HT1080 (cell line): ENCODE measurements at regions not wholly inside any gene's neighbourhood (a gene's known extent, or its start where the extent isn't known, plus 50 kb on each side); places are given as distances from the start of the nearest gene placed in this dataset.
"Not testable (repeated sequence)": the region's sequence is repeated elsewhere in the genome, so short reads cannot be mapped to it uniquely, and the experiment has no call there.

Source experiments
- DNase-seq: peaks from one replicate; pipeline ENCODE4 v3.0.0-alpha.2; 2015; ENCODE audit warnings: low read depth

- no peak for DNase-seq
These were observed 438.8 kb upstream of the SEMA6A start for GRCh38 chr5:117013280-117013877.

DNA sequence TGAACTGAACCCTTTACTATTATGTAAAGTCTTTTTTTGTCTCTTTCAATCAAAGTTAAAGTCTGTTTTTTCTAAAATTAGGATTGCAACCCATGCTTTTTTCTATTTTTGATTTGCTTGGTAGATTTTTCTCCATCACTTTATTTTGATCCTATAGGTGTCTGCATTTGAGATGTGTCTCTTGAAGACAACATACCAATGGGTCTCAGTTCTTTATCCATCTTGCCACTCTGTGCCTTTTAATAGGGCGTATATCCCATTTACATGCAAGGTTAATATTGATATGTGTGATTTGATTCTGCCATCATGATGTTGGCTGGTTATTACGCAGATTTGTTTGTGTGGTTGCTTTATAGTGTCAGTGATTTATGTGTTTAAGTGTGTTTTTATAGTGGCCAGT lies 436.0 kb upstream of the SEMA6A start:
- no peak for DNase-seq

DNA sequence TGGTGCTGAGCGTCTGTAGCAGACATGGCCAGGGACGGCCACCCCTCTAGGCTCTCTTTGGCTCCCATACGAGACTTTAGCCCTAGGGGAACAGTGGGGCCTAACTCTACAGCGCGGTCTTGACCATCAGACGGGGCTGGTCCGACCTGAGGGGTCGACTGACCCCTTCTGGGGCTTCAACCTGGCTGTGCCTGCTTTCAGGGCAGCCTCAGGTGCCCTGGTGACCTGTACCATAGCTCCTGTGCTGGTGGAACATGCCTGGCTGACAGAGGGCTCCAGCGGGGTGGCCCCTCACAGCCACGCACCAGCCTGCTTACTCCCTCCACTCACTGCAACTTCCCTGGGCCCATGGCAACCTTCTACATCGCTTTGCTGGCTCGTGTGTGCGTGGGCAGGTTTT lies 423.4 kb upstream of the SEMA6A start:
- no peak for DNase-seq

DNA sequence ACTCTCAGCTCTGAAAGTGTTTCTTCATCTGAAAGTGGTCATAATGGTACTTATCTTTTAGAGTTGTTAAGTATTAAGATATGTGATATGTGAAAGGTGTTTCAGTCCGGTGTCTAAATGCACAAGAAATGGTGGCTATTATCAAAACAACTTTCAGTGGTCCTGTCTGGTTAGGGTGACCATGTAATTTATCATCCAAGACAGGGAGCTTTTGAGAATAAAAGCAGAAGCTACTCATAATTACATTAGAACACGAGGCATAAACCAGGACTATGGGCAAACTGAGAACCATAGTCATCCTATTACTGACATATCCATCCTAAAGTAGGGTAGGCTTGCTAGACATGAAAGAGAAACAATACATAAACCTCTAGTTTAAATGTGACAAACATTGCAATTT lies 418.1 kb upstream of the SEMA6A start:
- DNase-seq: no peak

GRCh38 chr5:116989995-116990394 lies 415.4 kb upstream of the SEMA6A start:
- DNase-seq: peak; percentile 5

- no peak for DNase-seq
These were observed 407.4 kb upstream of the SEMA6A start for GRCh38 chr5:116982035-116982434.

- no peak for DNase-seq
These were observed 406.0 kb upstream of the SEMA6A start for GRCh38 chr5:116980581-116980980.

DNA sequence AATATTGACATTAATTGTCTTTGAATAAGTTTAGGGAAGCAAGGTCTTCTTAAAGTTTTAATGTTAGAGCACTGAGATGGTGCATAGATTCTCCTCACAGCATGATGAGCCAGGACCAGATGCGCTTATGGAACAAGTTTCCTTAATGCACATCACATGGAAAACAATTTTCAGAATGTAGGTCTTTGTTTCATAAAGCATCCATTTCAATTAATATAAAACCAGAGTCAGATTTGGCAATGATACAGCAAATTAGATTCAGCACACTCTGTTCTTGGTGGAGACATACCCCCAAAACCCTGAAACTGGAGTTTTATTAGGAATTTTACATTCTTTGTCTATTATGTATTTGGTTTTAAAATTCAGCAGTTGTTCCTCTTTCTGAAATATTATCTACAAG lies 402.1 kb upstream of the SEMA6A start:
- no peak for DNase-seq

GRCh38 chr5:116971131-116971530 lies 396.5 kb upstream of the SEMA6A start:
- no peak for DNase-seq

- DNase-seq: peak; percentile 27
These were observed 395.7 kb upstream of the SEMA6A start for GRCh38 chr5:116970318-116970717.

GRCh38 chr5:116964438-116964837 lies 389.8 kb upstream of the SEMA6A start:
- DNase-seq: no peak

DNA sequence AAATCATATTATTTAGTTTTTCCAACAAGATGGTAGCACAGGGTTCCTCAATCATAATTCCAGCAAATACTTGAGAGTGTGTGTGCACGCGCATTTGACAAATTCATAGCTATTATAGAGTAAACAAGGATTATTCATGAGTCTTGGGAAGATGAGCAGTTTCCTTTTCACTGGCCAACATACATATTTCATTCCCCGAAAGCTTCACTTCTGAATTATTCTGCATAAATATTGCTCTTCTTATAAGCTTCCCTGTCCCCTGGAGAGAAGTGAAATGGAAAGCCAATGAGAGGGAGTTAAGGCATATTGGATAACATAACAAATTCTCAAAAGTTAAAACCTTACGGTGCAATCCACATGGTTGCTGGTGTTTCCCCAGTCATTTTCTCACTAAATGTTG lies 386.4 kb upstream of the SEMA6A start:
- DNase-seq: no peak

DNA sequence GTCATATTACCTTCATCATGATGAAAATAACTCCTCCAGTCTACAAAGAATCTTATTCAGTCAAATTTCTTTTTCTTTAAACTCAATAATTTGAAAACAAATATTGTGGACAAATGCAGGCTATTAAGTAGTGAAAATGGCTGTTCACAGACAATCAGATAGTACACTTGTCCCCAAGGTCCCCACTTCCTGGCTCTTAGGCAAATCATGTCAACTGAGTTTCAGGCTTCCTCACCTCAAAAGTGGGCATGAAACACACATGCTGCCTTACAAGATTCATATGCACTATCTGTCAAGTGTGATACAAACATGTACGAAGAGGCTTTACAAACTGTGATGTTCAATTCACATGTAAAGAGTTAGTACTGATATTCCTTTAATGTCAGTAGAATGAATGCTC lies 385.2 kb upstream of the SEMA6A start:
- no peak for DNase-seq

DNA sequence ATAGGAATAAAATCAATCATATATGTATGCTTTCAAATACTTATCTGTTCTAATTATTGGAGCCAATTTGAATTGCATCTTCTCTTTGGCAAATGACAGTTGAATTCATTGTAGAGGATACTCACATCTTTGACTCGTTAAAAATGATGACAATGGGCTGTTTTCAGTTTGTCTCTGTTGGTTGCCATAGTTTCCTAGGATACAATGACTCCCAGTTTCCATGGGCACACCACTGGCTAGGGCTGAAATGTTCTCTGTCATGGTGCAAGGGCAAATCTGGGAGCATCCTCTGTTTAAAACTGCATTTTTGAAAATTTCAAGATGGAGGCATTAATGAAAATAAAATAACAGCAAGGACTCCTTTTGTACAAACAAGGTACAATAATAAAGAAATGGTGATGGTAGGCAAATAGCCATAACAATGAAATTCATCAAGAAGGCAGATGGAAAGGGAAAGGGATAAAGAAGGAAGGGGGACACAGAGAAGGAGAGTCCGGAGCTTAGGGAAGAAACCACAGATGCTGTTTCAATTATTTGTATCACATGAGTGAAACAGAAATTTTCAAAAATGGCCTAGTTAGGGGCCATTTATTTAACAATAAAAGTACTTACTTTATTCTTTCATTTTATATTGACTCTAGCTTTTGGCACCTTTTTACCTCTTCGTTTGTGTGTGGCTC lies 378.8 kb upstream of the SEMA6A start:
- no peak for DNase-seq

DNA sequence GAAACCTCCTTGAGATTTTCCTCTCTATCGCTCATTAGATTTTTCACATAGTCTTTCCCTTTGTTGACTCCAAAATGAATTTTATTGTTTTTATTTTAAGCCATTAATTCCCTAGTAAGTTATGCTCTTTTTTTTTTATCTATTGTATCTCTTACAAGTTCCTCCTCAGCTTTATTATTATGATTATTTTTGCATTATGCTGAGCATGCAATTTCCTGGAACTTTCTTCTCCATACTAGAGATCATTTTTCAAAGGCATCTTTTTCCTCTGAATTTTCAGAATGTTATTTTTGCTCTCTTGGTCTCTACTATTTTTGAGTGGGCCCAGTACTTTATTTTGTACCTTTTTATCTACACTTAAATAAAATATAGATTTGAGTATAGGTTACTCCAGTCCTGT lies 376.6 kb upstream of the SEMA6A start:
- DNase-seq: no peak

DNA sequence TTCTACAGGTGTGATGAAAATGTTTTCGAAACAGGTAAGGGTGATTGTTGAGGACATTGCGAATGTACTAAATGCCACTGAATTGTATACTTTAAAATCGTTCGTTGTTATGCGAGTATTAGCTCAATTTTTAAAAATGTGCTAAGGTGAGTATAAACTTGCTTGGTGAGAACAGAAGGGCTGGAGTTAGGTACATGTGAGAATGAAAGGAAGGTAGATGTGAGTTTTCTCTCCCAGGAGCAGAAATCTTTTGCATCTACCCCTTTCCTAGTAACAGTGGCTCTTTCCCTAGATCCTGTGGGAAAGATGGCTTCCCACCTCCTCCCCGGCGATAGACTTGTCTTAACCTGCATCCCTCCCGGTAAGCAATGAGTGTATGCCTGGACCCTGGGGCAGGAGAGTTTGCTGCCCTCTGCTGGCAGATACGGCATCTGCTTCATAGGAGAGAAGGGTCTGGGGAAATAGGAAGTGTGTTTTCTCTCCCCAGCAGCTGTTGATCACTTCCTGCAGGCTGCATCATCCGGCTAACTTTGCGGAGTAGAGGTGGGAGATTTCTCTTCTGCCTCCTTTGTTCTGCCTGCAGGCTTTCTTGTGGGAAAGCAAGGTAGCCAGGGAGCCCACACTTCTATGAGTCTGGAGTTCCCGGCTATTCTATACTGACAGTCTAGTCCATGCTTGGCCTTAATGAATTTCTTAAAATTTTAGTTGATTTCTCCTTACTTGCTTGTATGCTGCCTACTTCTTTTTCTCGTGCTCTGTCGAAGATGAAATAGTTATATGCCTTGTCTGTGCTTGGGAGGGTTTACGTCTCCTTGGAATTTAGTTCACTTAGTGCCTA lies 373.3 kb upstream of the SEMA6A start:
- peak; percentile 71 for DNase-seq

DNA sequence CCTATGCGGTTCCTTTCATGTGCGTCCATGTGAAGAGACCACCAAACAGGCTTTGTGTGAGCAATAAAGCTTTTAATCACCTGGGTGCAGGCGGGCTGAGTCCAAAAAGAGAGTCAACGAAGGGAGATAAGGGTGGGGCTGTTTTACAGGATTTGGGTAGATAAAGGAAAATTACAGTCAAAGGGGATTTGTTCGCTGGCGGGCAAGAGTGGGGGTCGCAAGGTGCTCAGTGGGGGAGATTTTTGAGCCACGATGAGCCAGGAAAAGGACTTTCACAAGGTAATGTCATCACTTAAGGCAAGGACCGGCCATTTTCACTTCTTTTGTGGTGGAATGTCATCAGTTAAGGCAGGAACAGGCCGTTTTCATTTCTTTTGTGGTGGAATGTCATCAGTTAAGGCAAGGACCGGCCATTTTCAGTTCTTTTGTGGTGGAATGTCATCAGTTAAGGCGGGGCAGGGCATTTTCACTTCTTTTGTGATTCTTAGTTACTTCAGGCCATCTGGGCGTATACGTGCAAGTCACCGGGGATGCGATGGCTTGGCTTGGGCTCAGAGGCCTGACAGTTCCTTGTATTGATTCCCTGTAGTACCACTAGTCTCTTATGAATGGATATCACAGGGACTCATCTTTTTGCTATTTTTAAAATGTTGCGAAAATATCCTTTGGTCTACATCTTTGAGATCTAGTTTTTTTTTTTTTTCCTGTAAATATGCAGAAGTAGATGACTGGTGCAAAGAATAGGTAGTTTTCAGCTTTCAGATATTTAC lies 371.2 kb upstream of the SEMA6A start:
- DNase-seq: not testable (repeated sequence)

- DNase-seq: no peak
These were observed 369.6 kb upstream of the SEMA6A start for GRCh38 chr5:116944183-116944582.

GRCh38 chr5:116942622-116943021 lies 368.0 kb upstream of the SEMA6A start:
- DNase-seq: peak; percentile 3

DNA sequence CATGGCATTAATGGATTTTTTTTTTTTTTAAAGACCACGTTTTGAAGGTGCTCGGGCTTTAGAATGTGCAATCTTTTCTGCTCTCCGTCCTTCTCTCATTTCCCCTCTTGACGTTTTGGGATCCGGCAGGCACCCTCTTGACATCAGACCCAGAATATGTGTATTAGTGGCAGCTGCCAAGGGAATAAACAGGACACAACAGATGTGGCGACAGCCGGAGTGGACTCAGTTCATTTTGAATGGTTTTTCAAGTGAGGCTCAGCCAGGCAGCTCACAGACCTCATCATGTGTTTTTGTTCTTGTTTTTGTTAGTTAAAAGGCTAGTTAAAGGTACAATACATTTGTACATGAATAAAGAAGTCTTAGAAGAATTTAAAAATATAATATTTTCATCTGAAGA lies 365.0 kb upstream of the SEMA6A start:
- no peak for DNase-seq

- DNase-seq: no peak
These were observed 363.9 kb upstream of the SEMA6A start for GRCh38 chr5:116938488-116938887.
